ENCODE measurements at regions not wholly inside any gene's neighbourhood (a gene's known extent, or its start where the extent isn't known, plus 50 kb on each side); places are given as distances from the start of the nearest gene placed in this dataset.

DNA sequence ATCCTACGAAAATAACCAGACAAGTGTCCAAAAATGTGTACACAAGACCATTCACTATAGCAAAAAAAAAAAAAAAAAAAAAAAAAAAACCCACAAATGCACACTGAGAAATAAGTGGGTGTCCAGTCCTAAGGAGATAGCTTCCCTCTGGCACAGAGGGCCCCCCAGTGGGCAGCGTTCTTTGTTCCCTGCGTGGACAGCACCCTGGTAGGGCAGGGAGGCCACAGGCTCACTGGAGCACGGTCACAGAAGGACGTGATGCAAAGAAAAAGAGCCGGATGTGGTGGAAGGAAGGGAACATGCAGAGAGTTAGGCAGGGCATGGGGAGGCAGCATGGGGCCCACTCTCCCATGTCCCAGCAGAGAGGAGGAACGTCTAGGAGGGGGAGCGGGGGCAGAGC, 210.7 kb upstream of the NSMCE3 start:
- Histone ChIP-seq H3K4me1 (no peaks in the 10 kb centered on the region), H3K36me3 (no peaks in the 10 kb centered on the region), H3K4me3 (no peak overlapping the region), H3K9me3 (no peaks in the 10 kb centered on the region), H3K27me3 (no peaks in the 10 kb centered on the region), H3K27ac (no peak overlapping the region)
- no peak for ATAC-seq (ENCODE audit: low FRiP score in 2 of 2)
- 82 to 83% methylated on average over 8 of the region's 8 CpGs for WGBS, 2 donors
- DNase-seq, result no peak
- TF ChIP-seq POLR2AphosphoS5 (IDR thresholded peaks at IDR 0.05), result no peak
- TF ChIP-seq POLR2A (IDR thresholded peaks at IDR 0.05), result no peak
- TF ChIP-seq, protein P1, sequence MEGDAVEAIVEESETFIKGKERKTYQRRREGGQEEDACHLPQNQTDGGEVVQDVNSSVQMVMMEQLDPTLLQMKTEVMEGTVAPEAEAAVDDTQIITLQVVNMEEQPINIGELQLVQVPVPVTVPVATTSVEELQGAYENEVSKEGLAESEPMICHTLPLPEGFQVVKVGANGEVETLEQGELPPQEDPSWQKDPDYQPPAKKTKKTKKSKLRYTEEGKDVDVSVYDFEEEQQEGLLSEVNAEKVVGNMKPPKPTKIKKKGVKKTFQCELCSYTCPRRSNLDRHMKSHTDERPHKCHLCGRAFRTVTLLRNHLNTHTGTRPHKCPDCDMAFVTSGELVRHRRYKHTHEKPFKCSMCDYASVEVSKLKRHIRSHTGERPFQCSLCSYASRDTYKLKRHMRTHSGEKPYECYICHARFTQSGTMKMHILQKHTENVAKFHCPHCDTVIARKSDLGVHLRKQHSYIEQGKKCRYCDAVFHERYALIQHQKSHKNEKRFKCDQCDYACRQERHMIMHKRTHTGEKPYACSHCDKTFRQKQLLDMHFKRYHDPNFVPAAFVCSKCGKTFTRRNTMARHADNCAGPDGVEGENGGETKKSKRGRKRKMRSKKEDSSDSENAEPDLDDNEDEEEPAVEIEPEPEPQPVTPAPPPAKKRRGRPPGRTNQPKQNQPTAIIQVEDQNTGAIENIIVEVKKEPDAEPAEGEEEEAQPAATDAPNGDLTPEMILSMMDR (IDR thresholded peaks at IDR 0.05), result no peak

DNA sequence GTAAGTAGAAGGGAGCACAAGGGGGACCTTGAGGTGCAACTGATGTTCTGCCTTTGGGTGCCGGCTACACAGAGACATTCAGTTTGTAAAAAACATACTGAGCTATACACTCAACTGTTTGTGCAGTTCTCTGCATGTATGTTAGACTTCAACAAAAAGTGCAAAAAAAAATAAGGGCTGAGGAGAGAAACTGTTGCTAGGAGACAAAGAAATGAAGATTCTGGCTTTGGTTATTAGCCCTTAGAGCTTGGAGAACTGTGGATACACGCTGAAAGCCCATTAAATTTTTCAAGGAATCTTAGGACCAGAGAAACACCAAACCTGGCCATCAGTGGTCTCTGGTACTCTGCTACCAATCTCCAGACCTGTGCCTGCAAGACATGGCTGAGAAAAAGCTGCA, 207.6 kb upstream of the NSMCE3 start:
- TF ChIP-seq EP300 (IDR thresholded peaks at IDR 0.05) (no peak), POLR2A (IDR thresholded peaks at IDR 0.05) (no peak), POLR2AphosphoS5 (IDR thresholded peaks at IDR 0.05) (no peak)
- TF ChIP-seq, protein P1 (IDR thresholded peaks at IDR 0.05), result no peak
- Histone ChIP-seq H3K36me3 (no peaks in the 10 kb centered on the region), H3K27me3 (no peaks in the 10 kb centered on the region), H3K4me3 (no peak overlapping the region), H3K4me1 (no peaks in the 10 kb centered on the region), H3K9me3 (no peaks in the 10 kb centered on the region), H3K27ac (no peak overlapping the region)
- WGBS, 2 donors, result 84 to 93% methylated on average over 2 of the region's 2 CpGs
- ATAC-seq (ENCODE audit: low FRiP score in 2 of 2) (no peak), DNase-seq (no peak)

DNA sequence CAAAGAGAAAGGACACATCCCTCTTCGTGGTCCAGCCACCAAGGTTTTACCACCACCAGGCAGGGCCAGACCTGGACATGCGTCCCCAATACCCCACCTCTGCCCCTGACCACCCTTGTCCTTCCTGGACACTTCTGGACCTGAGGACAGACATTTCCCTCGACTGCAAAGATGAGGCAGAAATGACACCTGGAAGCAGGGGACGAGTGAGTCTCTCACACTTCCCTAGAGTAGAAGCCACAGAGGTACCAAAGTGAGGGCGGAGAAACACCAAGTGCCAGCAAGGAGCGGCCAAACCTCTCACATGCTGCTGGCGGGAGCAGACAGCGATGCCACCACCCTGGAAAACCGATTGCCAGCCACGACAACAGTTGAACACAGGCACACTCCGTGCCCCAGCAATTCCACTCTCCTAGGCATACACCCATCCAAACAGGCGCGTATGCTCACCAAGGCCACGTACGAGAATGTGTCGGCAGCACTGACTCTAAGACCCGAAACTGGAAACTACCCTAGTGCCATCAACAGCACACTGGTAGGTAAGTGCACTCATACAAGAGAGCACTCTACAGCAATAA, 207.0 kb upstream of the NSMCE3 start:
- no peaks in the 10 kb centered on the region for H3K9me3 ChIP-seq
- H3K4me3 ChIP-seq, result no peak overlapping the region
- H3K27ac ChIP-seq, result no peak overlapping the region
- no peak for ATAC-seq (ENCODE audit: low FRiP score in 2 of 2)
- TF ChIP-seq POLR2AphosphoS5 (IDR thresholded peaks at IDR 0.05) (no peak), EP300 (IDR thresholded peaks at IDR 0.05) (no peak), POLR2A (IDR thresholded peaks at IDR 0.05) (no peak)
- TF ChIP-seq, protein P1 (IDR thresholded peaks at IDR 0.05), result no peak
- no peaks in the 10 kb centered on the region for H3K27me3 ChIP-seq
- H3K36me3 ChIP-seq, result no peaks in the 10 kb centered on the region
- no peak for DNase-seq
- 90 to 94% methylated on average over 14 to 17 of the region's 17 CpGs for WGBS, 2 donors
- H3K4me1 ChIP-seq, result no peaks in the 10 kb centered on the region

DNA sequence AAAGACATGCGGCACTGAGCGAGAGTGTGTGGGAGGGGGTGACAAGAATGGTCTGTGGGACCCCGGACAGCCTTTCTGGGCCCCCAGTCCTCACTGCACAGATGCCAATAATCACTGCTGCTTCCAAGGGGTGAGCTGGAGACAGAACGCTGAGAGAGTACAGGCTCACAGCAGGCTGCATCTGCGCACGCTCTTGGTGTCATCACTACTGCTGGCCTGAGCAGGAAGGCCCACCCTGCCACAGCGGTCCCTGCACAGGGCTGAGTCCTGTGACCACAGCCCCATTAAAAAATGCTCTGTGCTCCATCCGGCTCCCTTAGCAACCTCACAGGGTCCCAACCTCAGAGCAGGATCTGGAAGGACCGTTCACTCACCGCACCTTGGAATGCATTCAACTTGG, 205.5 kb upstream of the NSMCE3 start:
- H3K27ac ChIP-seq, result no peak overlapping the region
- DNase-seq (no peak), ATAC-seq (ENCODE audit: low FRiP score in 2 of 2) (no peak)
- H3K4me1 ChIP-seq, result no peaks in the 10 kb centered on the region
- WGBS, 2 donors, result 92 to 95% methylated on average over 9 to 10 of the region's 10 CpGs
- H3K27me3 ChIP-seq, result no peaks in the 10 kb centered on the region
- TF ChIP-seq POLR2AphosphoS5 (IDR thresholded peaks at IDR 0.05), result no peak
- no peak for TF ChIP-seq POLR2A (IDR thresholded peaks at IDR 0.05)
- TF ChIP-seq, protein P1 (IDR thresholded peaks at IDR 0.05), result no peak
- TF ChIP-seq EP300 (IDR thresholded peaks at IDR 0.05), result no peak
- H3K9me3 ChIP-seq, result no peaks in the 10 kb centered on the region
- H3K4me3 ChIP-seq, result no peak overlapping the region
- no peaks in the 10 kb centered on the region for H3K36me3 ChIP-seq

DNA sequence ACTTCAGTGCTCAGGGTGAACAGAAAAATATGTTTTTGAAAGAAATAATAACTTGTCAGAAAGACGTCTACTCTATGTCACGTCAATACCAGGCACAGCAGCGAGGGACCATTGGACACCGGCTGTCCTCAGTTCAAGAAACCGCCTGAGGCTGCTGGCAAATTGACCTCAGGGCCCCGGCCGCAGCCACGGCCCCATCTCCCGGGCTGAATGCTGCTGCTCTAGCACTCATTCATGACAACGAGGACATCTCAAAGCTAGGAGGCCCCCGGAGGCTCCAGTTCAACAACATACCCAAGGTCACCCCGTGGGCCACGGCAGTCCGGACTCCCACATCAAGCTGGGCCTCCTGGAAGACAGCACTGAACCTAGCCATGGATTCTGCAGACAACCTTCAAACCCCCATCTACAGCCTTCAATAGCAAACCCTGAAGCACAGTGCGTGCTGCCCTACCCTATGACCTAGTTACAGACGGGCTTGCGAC, 204.0 kb upstream of the NSMCE3 start:
- no peak overlapping the region for H3K4me3 ChIP-seq
- no peaks in the 10 kb centered on the region for H3K27me3 ChIP-seq
- TF ChIP-seq POLR2A (IDR thresholded peaks at IDR 0.05) (no peak), EP300 (IDR thresholded peaks at IDR 0.05) (no peak)
- H3K27ac ChIP-seq, result no peak overlapping the region
- H3K9me3 ChIP-seq, result no peaks in the 10 kb centered on the region
- DNase-seq, result peak in 1 of 2 donors; percentile 64
- 89 to 91% methylated on average over 16 to 17 of the region's 17 CpGs for WGBS, 2 donors
- no peak for ATAC-seq (ENCODE audit: low FRiP score in 2 of 2)
- H3K4me1 ChIP-seq, result no peaks in the 10 kb centered on the region
- no peaks in the 10 kb centered on the region for H3K36me3 ChIP-seq

All from upper lobe of left lung (tissue), 6 donors.